PFSK-1 (cell line): ENCODE measurements at regions not wholly inside any gene's neighbourhood (a gene's known extent, or its start where the extent isn't known, plus 50 kb on each side); places are given as distances from the start of the nearest gene placed in this dataset.

Experiments used
- FOXP2 ChIP-seq: optimal IDR thresholded peaks from 2 replicates; pipeline ENCODE3; 2011; ENCODE audit warnings: borderline replicate concordance, control low read depth, inconsistent platforms; ENCODE audit not compliant: insufficient read depth; ENCODE audit errors: extremely low read length, extremely low read depth
- POLR2AphosphoS5 ChIP-seq: IDR thresholded peaks from 2 replicates; pipeline ENCODE4 v1.6.1; 2012; ENCODE audit warnings: low read depth, mild to moderate bottlenecking, control low read depth, low read length, moderate library complexity
- REST ChIP-seq, 2 experiments: IDR thresholded peaks; 2 replicates each; pipeline versions ENCODE4 v1.6.1 to v1.8.0; 2011 to 2012; ENCODE audit warnings: low read depth in 2 of 2, low read length in 2 of 2, control low read depth in 1 of 2, inconsistent platforms in 1 of 2, mild to moderate bottlenecking in 1 of 2, moderate library complexity in 1 of 2; ENCODE audit not compliant: insufficient read depth in 1 of 2
- SIN3A ChIP-seq: IDR thresholded peaks from 2 replicates; pipeline ENCODE4 v1.6.1; 2012; ENCODE audit warnings: mild to moderate bottlenecking, low read length, moderate library complexity, borderline replicate concordance; ENCODE audit not compliant: insufficient read depth
- TAF1 ChIP-seq: IDR thresholded peaks from 2 replicates; pipeline ENCODE4 v1.6.1; 2012; ENCODE audit warnings: low read length, control low read depth, borderline replicate concordance; ENCODE audit not compliant: insufficient read depth

- TF ChIP-seq SIN3A (no peak), FOXP2 (no peak), POLR2AphosphoS5 (no peak)
These were observed 317.9 kb upstream of the TNP1 start for GRCh38 chr2:217177720-217178119.

DNA sequence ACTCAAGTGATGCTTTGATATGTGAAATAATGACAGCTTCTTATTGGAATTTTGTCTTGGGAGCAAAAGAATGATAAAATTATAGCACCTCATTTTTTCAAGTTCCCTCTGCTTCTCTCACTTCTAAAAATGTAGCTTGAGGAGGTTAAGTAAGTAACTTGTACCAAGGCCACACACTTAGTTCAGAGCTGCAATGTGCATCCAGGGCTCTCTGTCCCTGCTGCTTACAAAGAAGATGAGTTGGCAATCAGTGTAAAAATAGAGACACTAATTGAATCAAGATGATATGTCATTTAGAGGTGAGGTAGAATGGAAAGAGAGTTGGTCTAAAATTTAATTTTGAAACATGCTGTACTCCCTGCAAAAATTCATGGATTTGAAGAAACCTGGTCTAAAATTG, 312.0 kb upstream of the TNP1 start:
- no peak for TF ChIP-seq FOXP2
- no peak for TF ChIP-seq POLR2AphosphoS5
- TF ChIP-seq REST (IDR thresholded peaks at IDR 0.05; ENCODE audit: insufficient read depth in 1 of 2, low read depth in 2 of 2, low read length in 2 of 2) = no peak
- TF ChIP-seq SIN3A = no peak
- no peak for TF ChIP-seq TAF1

- TF ChIP-seq SIN3A (no peak), REST (IDR thresholded peaks at IDR 0.05; ENCODE audit: insufficient read depth in 1 of 2, low read depth in 2 of 2, low read length in 2 of 2) (no peak), POLR2AphosphoS5 (no peak), FOXP2 (no peak), TAF1 (no peak)
These were observed 308.6 kb upstream of the TNP1 start for GRCh38 chr2:217168496-217168895.

- TF ChIP-seq POLR2AphosphoS5 (no peak), FOXP2 (no peak), SIN3A (no peak), TAF1 (no peak), REST (IDR thresholded peaks at IDR 0.05; ENCODE audit: insufficient read depth in 1 of 2, low read depth in 2 of 2, low read length in 2 of 2) (no peak)
These were observed 307.7 kb upstream of the TNP1 start for GRCh38 chr2:217167531-217167930.

DNA sequence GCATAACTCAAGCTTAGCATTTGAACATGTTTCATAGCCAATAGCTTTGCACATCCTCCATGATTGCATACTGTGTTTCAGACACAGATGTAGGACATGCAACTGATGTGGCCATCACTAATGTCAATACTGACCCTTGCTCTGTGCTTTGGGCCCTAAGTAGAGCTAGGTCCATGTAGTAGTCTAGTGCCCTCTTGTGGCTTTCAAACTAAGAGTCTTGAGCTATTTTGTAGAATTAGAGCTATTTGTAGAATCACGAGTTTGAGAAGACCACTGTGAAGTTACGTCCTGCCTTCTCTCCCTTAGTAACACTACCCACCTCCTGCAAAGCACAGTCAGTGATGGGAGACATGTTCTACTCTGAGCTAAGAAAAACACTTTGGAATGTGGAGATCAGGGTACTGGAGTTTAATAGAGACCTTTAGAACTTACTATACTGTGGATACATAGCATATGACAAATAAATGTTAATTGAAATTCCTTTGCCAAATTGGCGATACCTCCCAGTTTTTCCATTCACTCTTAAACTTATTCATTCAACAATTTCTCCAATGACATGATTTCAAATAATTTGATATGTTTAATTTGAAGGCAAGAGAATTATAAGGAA, 306.5 kb upstream of the TNP1 start:
- TF ChIP-seq REST (IDR thresholded peaks at IDR 0.05; ENCODE audit: insufficient read depth in 1 of 2, low read depth in 2 of 2, low read length in 2 of 2) (no peak), SIN3A (no peak), POLR2AphosphoS5 (no peak), TAF1 (no peak), FOXP2 (no peak)
